Mucosa of descending colon (tissue), 3 donors: ENCODE measurements at regions not wholly inside any gene's neighbourhood (a gene's known extent, or its start where the extent isn't known, plus 50 kb on each side); places are given as distances from the start of the nearest gene placed in this dataset.

ENCODE experiments used
- ATAC-seq: fragments of 200-7000 bp; cut with Tn5 transposase; one replicate; pipeline ENCODE4 v1.9.1; 2020; ENCODE audit warnings: mild to moderate bottlenecking, moderate library complexity
- DNase-seq, 3 donors: peaks; one replicate each; pipeline ENCODE4 v3.0.0-alpha.2; 2020
- H3K36me3 ChIP-seq: fragments of 200-600 bp; one replicate; pipeline ENCODE4 v1.8.0; 2021; ENCODE audit warnings: low read depth, mild to moderate bottlenecking
- H3K4me1 ChIP-seq: fragments of 200-600 bp; one replicate; pipeline ENCODE4 v1.8.0; 2021; ENCODE audit warnings: low read depth, mild to moderate bottlenecking
- H3K4me3 ChIP-seq: fragments of 200-600 bp; one replicate; pipeline ENCODE4 v1.8.0; 2021; ENCODE audit warnings: mild to moderate bottlenecking
- H3K9me3 ChIP-seq: fragments of 200-600 bp; one replicate; pipeline ENCODE4 v1.8.0; 2021; ENCODE audit warnings: mild to moderate bottlenecking
- intact Hi-C, 2 donors: fragments of 100-400 bp; cut with DNase I in 1 of 2; cut with micrococcal nuclease in 1 of 2; formaldehyde crosslinking; loops; one replicate each; pipeline versions ENCODE4 v1.11.0 to v1.11.1; 2022; cut with DNase I, micrococcal nuclease
- TF ChIP-seq, protein P1 (sequence below): fragments of 200-600 bp; IDR thresholded peaks from one replicate; pipeline ENCODE4 v1.8.0; 2022; ENCODE audit warnings: antibody characterized with exemption, mild to moderate bottlenecking
- donor health status: DM: no; HTN: no; CAD: no; lungs with moderate emphysema.
- donor health status: DM: no; HTN: no; CAD: no.
- donor health status: DM: no; HTN: yes; CAD: no.

DNA sequence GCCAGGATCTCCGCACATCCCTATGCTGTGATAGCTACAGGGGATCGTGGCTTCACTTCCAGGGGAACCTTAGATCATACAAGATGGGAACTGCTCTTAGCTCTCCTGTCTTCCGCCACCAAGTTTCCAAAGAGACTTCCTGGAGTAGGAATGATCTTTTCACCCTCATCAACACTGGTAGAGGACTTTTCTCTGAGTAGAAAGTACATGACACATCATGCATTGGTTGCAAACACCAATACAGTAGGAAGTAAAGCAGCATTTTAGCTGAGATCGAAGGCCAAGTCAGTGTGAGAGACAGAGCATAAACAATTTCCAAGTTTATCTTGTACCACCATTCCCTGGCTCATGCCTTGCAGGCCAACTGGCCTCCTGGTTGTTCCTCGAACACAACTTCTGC is 113.1 kb upstream of the NEDD9 start:
- no peaks in the 10 kb centered on the region for H3K4me1 ChIP-seq
- H3K9me3 ChIP-seq, result no peaks in the 10 kb centered on the region
- ATAC-seq (peak; percentile 32), DNase-seq (no peak)
- no peak overlapping the region for H3K4me3 ChIP-seq
- no peaks in the 10 kb centered on the region for H3K36me3 ChIP-seq
- TF ChIP-seq, protein P1, sequence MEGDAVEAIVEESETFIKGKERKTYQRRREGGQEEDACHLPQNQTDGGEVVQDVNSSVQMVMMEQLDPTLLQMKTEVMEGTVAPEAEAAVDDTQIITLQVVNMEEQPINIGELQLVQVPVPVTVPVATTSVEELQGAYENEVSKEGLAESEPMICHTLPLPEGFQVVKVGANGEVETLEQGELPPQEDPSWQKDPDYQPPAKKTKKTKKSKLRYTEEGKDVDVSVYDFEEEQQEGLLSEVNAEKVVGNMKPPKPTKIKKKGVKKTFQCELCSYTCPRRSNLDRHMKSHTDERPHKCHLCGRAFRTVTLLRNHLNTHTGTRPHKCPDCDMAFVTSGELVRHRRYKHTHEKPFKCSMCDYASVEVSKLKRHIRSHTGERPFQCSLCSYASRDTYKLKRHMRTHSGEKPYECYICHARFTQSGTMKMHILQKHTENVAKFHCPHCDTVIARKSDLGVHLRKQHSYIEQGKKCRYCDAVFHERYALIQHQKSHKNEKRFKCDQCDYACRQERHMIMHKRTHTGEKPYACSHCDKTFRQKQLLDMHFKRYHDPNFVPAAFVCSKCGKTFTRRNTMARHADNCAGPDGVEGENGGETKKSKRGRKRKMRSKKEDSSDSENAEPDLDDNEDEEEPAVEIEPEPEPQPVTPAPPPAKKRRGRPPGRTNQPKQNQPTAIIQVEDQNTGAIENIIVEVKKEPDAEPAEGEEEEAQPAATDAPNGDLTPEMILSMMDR, result no peak
- intact Hi-C loops, result no loop called here

DNA sequence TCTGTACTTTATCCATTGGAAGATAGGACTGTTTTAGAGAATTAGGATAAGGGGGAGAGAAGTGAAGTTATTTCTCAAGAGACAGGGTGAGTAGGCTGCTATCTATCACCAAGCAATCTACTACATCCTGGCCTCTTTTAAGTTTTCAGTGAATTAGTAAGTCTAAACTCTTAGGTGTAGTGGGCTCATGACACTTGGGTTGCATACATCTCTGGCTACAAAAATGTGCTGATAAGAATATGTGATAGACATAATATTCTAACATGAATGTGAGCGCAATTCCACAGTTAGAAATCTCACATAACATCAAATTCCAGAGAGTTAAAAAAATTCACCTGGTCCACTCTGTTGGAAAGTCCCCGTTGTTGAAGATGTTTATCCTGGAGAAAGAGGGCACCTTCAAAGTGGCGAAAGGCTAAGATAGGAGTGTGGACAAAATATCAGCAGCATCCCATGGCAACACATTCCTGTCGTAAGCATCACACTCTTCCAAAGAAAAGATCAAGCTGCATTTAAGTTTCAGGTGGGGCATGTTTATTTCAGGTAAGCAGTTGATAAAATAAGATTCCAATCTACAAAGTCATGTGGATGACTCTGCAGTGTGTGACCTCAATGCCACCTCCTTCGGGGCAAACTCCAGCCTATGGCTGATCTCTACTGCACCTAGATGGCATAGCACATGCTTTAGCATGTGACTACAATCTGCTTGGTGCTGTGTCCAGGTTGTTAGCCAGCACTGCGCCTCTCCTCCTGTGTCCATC is 111.7 kb upstream of the NEDD9 start:
- no peaks in the 10 kb centered on the region for H3K9me3 ChIP-seq
- DNase-seq (peak in 1 of 3 donors; percentile 54), ATAC-seq (peak; percentile 96)
- intact Hi-C loops, result no loop called here
- TF ChIP-seq, protein P1, result no peak
- H3K4me1 ChIP-seq, result no peaks in the 10 kb centered on the region
- no peak overlapping the region for H3K4me3 ChIP-seq
- H3K36me3 ChIP-seq, result no peaks in the 10 kb centered on the region

DNA sequence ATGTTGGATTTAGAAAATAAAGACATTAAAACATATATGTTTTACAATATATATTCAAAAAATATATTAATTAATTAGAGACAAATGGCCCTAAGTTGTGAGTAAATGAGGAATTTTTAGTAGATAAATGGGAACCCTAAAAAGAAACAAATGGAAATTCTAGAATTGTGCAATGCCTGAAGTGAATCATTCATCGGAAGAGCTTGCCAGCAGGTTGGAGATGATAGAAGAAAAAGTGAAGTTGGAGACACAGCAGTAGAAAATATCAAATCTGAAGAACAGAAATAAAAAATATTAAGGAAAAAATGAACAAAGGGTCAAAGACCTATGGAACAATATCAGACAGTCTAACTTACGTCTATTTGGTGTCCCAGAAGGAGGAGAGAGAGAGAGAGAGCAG is 109.4 kb upstream of the NEDD9 start:
- TF ChIP-seq, protein P1, result no peak
- H3K36me3 ChIP-seq, result no peaks in the 10 kb centered on the region
- intact Hi-C loops, result no loop called here
- no peak overlapping the region for H3K4me3 ChIP-seq
- DNase-seq, result no peak
- H3K9me3 ChIP-seq, result no peaks in the 10 kb centered on the region
- no peaks in the 10 kb centered on the region for H3K4me1 ChIP-seq
- ATAC-seq, result no peak

DNA sequence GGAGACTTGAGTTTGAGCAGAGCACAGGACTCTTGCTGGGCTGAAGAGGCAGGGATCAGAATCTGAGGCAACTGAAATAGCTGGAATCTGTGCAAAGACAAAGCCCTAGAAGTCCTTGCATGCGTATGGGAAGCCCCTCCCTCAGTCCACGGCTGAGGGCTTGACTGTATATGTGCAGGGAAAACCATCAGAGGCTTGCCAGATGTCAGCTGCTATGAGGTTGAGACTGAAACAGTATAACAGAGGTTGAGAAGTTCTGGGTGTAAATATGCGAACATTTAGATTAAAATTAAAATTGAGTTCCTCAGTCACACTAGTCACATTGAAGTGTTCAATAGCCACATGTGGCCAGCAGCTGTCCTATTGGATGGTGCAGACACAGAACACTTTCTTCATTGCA is 108.8 kb upstream of the NEDD9 start:
- no peak for DNase-seq
- TF ChIP-seq, protein P1, result no peak
- H3K36me3 ChIP-seq, result no peaks in the 10 kb centered on the region
- no peaks in the 10 kb centered on the region for H3K4me1 ChIP-seq
- H3K4me3 ChIP-seq, result no peak overlapping the region
- intact Hi-C loops, result no loop called here
- no peaks in the 10 kb centered on the region for H3K9me3 ChIP-seq
- no peak for ATAC-seq

DNA sequence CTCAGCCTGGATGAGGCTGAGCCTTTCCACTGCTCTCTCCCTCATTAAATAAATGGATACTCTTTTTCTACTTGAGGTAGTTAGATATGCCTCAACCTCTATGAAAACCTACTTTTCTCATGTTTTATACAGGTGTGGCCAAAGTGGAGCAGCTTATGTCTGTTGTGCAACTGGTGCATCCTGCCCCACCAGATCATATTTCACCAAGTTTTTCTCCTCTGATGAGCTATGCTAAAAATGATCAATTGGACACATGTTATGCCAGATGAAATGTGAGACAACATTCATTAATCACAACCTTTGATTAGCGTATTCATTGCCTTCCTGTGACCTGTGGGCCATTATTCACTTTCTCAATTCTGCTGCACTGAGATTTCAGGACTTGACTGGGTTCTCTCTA is 106.9 kb upstream of the NEDD9 start:
- no peaks in the 10 kb centered on the region for H3K9me3 ChIP-seq
- TF ChIP-seq, protein P1, result no peak
- H3K36me3 ChIP-seq, result no peaks in the 10 kb centered on the region
- DNase-seq (no peak), ATAC-seq (no peak)
- no peaks in the 10 kb centered on the region for H3K4me1 ChIP-seq
- no peak overlapping the region for H3K4me3 ChIP-seq
- intact Hi-C loops, result no loop called here
